Vagina (tissue), 2 donors: ENCODE measurements at regions not wholly inside any gene's neighbourhood (a gene's known extent, or its start where the extent isn't known, plus 50 kb on each side); places are given as distances from the start of the nearest gene placed in this dataset.

Source experiments
- CTCF ChIP-seq, 3 experiments: fragments of 450-650 bp in 2 of 3; fragments of 200-600 bp in 1 of 3; sonication (generic) in 1 of 3; IDR thresholded peaks; one replicate each; pipeline ENCODE4 v1.5.1; 2017 to 2019; ENCODE audit warnings: antibody characterized with exemption in 3 of 3, mild to moderate bottlenecking in 2 of 3, moderate library complexity in 2 of 3
- POLR2A ChIP-seq, 2 donors: fragments of 450-650 bp; IDR thresholded peaks; one replicate each; pipeline ENCODE4 v1.6.1; 2017; ENCODE audit warnings: antibody characterized with exemption in 2 of 2, mild to moderate bottlenecking in 2 of 2, moderate library complexity in 2 of 2

- no peak for TF ChIP-seq POLR2A (IDR thresholded peaks at IDR 0.05)
- TF ChIP-seq CTCF (IDR thresholded peaks at IDR 0.05): no peak
Measured at GRCh38 chr5:128701301-128701700, 163.3 kb upstream of the FBN2 start.
